ENCODE measurements at regions not wholly inside any gene's neighbourhood (a gene's known extent, or its start where the extent isn't known, plus 50 kb on each side); places are given as distances from the start of the nearest gene placed in this dataset.
"Not testable (repeated sequence)": the region's sequence is repeated elsewhere in the genome, so short reads cannot be mapped to it uniquely, and the experiment has no call there.

DNA sequence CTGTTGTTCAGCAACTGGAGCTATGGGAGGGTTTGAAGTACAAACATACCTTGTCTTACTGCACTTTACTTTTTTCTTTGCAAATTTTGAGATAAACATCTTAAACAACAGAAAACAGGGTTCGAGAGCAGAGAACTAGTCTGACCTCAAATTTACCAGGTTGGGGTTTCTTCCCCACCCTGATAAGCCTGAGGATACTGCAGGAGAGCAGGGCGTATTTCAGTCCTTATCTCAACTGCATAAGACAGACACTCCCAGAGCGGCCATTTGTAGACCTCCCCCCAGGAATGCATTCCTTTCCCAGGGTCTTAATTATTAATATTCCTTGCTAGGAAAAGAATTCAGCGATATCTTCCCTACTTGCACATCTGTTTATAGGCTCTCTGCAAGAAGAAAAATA, 242.1 kb upstream of the DDHD1 start:
- TF ChIP-seq PKNOX1, ARNT (IDR thresholded peaks at IDR 0.05): not testable (repeated sequence)

Measured in HEK293T (cell line).